ENCODE measurements at regions not wholly inside any gene's neighbourhood (a gene's known extent, or its start where the extent isn't known, plus 50 kb on each side); places are given as distances from the start of the nearest gene placed in this dataset.

DNA sequence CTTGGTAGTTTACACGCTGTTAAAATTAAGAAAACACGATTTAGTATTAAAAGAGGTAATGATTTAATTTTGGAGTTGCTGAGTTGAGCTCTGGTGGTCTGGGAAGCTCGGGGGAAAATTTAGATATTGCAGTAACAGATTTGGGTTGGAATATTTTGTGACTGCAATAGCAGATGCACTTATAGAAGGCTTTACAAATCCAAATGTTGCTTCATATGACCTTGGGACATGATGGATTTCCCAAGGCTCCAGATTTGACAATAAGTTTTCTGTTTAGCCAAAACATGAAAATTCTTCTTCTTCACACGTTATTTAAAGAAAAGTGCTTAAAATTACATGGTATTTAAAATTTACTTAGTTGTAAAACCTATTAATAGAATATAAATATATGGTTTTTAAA, 302.0 kb downstream of the SPRY1 start:
- TF ChIP-seq, protein P1, sequence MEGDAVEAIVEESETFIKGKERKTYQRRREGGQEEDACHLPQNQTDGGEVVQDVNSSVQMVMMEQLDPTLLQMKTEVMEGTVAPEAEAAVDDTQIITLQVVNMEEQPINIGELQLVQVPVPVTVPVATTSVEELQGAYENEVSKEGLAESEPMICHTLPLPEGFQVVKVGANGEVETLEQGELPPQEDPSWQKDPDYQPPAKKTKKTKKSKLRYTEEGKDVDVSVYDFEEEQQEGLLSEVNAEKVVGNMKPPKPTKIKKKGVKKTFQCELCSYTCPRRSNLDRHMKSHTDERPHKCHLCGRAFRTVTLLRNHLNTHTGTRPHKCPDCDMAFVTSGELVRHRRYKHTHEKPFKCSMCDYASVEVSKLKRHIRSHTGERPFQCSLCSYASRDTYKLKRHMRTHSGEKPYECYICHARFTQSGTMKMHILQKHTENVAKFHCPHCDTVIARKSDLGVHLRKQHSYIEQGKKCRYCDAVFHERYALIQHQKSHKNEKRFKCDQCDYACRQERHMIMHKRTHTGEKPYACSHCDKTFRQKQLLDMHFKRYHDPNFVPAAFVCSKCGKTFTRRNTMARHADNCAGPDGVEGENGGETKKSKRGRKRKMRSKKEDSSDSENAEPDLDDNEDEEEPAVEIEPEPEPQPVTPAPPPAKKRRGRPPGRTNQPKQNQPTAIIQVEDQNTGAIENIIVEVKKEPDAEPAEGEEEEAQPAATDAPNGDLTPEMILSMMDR (IDR thresholded peaks at IDR 0.05): no peak
- no peak for TF ChIP-seq EZH2 (IDR thresholded peaks at IDR 0.05; ENCODE audit: borderline replicate concordance, insufficient read depth, low read depth, low read length, poor library complexity, severe bottlenecking)

All from B cell (primary cell).